ENCODE measurements at regions not wholly inside any gene's neighbourhood (a gene's known extent, or its start where the extent isn't known, plus 50 kb on each side); places are given as distances from the start of the nearest gene placed in this dataset.

- CTCF ChIA-PET = no interaction called here
- Mint-ChIP-seq H3K27me3 (ENCODE audit: insufficient read depth, unreplicated experiment) (no peaks in the 10 kb centered on the region), H3K4me1 (ENCODE audit: insufficient read depth, unreplicated experiment) (no peaks in the 10 kb centered on the region), H3K27ac (ENCODE audit: low read depth, unreplicated experiment) (no peak overlapping the region), H3K4me3 (ENCODE audit: unreplicated experiment) (no peak overlapping the region), H3K9me3 (ENCODE audit: unreplicated experiment) (peaks cover 37% of the 10 kb centered on the region), H3K36me3 (ENCODE audit: insufficient read depth, unreplicated experiment) (no peaks in the 10 kb centered on the region)
- POLR2A ChIA-PET = no interaction called here
- DNase-seq (ENCODE audit: unreplicated experiment) = no peak
- BruUV-seq (replicated peaks) = no TSS peak
- intact Hi-C loops (cut with micrococcal nuclease) = no loop called here
- no peak for TF ChIP-seq CTCF (IDR thresholded peaks at IDR 0.05; ENCODE audit: unreplicated experiment)
These were observed 411.0 kb upstream of the DPP6 start for GRCh38 chr7:153641199-153641598.

GRCh38 chr7:153642989-153643388, 409.2 kb upstream of the DPP6 start:
- ChIA-PET POLR2A (no interaction called here), CTCF (no interaction called here)
- TF ChIP-seq CTCF (IDR thresholded peaks at IDR 0.05; ENCODE audit: unreplicated experiment) = no peak
- H3K27me3 Mint-ChIP-seq (ENCODE audit: insufficient read depth, unreplicated experiment) = no peaks in the 10 kb centered on the region
- DNase-seq (ENCODE audit: unreplicated experiment) = no peak
- no TSS peak for BruUV-seq (replicated peaks)
- no peaks in the 10 kb centered on the region for H3K36me3 Mint-ChIP-seq (ENCODE audit: insufficient read depth, unreplicated experiment)
- H3K9me3 Mint-ChIP-seq (ENCODE audit: unreplicated experiment) = peaks cover 26% of the 10 kb centered on the region
- intact Hi-C loops (cut with micrococcal nuclease) = no loop called here
- no peak overlapping the region for H3K27ac Mint-ChIP-seq (ENCODE audit: low read depth, unreplicated experiment)
- H3K4me1 Mint-ChIP-seq (ENCODE audit: insufficient read depth, unreplicated experiment) = no peaks in the 10 kb centered on the region
- H3K4me3 Mint-ChIP-seq (ENCODE audit: unreplicated experiment) = no peak overlapping the region

- Mint-ChIP-seq H3K4me3 (ENCODE audit: unreplicated experiment) (no peak overlapping the region), H3K9me3 (ENCODE audit: unreplicated experiment) (peaks cover 11% of the 10 kb centered on the region), H3K27ac (ENCODE audit: low read depth, unreplicated experiment) (no peak overlapping the region), H3K27me3 (ENCODE audit: insufficient read depth, unreplicated experiment) (no peaks in the 10 kb centered on the region), H3K36me3 (ENCODE audit: insufficient read depth, unreplicated experiment) (no peaks in the 10 kb centered on the region), H3K4me1 (ENCODE audit: insufficient read depth, unreplicated experiment) (no peaks in the 10 kb centered on the region)
- TF ChIP-seq CTCF (IDR thresholded peaks at IDR 0.05; ENCODE audit: unreplicated experiment) = no peak
- BruUV-seq (replicated peaks) = no TSS peak
- CTCF ChIA-PET = interaction anchor here (0.5 to 0.8 kb wide), 2 partner anchors 34 to 474 kb away, joined by 3 read pairs; no protein-coding TSS in a partner anchor
- DNase-seq (ENCODE audit: unreplicated experiment) = no peak
- intact Hi-C loops (cut with micrococcal nuclease) = no loop called here
- POLR2A ChIA-PET = no interaction called here
These were observed 394.9 kb upstream of the DPP6 start for GRCh38 chr7:153657182-153657800.

- no TSS peak for BruUV-seq (replicated peaks)
- H3K9me3 Mint-ChIP-seq (ENCODE audit: unreplicated experiment) = peaks cover 7% of the 10 kb centered on the region
- ChIA-PET CTCF (no interaction called here), POLR2A (no interaction called here)
- H3K27me3 Mint-ChIP-seq (ENCODE audit: insufficient read depth, unreplicated experiment) = no peaks in the 10 kb centered on the region
- H3K4me1 Mint-ChIP-seq (ENCODE audit: insufficient read depth, unreplicated experiment) = no peaks in the 10 kb centered on the region
- DNase-seq (ENCODE audit: unreplicated experiment) = no peak
- H3K27ac Mint-ChIP-seq (ENCODE audit: low read depth, unreplicated experiment) = no peak overlapping the region
- intact Hi-C loops (cut with micrococcal nuclease) = no loop called here
- H3K36me3 Mint-ChIP-seq (ENCODE audit: insufficient read depth, unreplicated experiment) = no peaks in the 10 kb centered on the region
- H3K4me3 Mint-ChIP-seq (ENCODE audit: unreplicated experiment) = no peak overlapping the region
- TF ChIP-seq CTCF (IDR thresholded peaks at IDR 0.05; ENCODE audit: unreplicated experiment) = no peak
These were observed 377.1 kb upstream of the DPP6 start for GRCh38 chr7:153675131-153675530.
